Neural cell (in vitro differentiated cells): ENCODE measurements at regions not wholly inside any gene's neighbourhood (a gene's known extent, or its start where the extent isn't known, plus 50 kb on each side); places are given as distances from the start of the nearest gene placed in this dataset.

Experiments
- H2AFZ ChIP-seq: fragments of 200-600, 300-800 bp; sonication (generic), shearing (Covaris generic); 2 replicates; pipeline ENCODE4 v1.6.0; 2014; ENCODE audit warnings: low read depth, mild to moderate bottlenecking, antibody characterized with exemption, low read length, moderate library complexity
- H3F3A ChIP-seq: fragments of 200-600 bp; shearing (Covaris generic); 2 replicates; pipeline ENCODE4 v1.6.1; 2016; ENCODE audit warnings: mild to moderate bottlenecking, moderate library complexity, mixed read lengths, antibody characterized with exemption, low read length; ENCODE audit not compliant: insufficient read depth, poor library complexity, severe bottlenecking
- H3K27ac ChIP-seq: fragments of 200-600, 300-800 bp; sonication (generic), shearing (Covaris generic); 2 replicates; pipeline ENCODE4 v1.5.1; 2014; ENCODE audit warnings: mild to moderate bottlenecking, low read length, moderate library complexity
- H3K27me3 ChIP-seq: fragments of 300-800, 200-600 bp; sonication (generic), shearing (Covaris generic); 2 replicates; pipeline ENCODE4 v1.6.0; 2014; ENCODE audit warnings: mild to moderate bottlenecking, low read depth, low read length, moderate library complexity; ENCODE audit not compliant: insufficient read depth
- H3K36me3 ChIP-seq: fragments of 300-800, 200-600 bp; sonication (generic), shearing (Covaris generic); 2 replicates; pipeline ENCODE4 v1.5.1; 2014; ENCODE audit warnings: mild to moderate bottlenecking, antibody characterized with exemption, low read length, moderate library complexity; ENCODE audit not compliant: insufficient read depth
- H3K4me2 ChIP-seq: fragments of 300-800, 200-600 bp; sonication (generic), shearing (Covaris generic); 2 replicates; pipeline ENCODE4 v1.6.0; 2014; ENCODE audit warnings: mild to moderate bottlenecking, low read length
- H3K4me3 ChIP-seq: fragments of 300-800, 200-600 bp; sonication (generic), shearing (Covaris generic); 2 replicates; pipeline ENCODE4 v1.5.1; 2014; ENCODE audit warnings: mild to moderate bottlenecking, low read length, moderate library complexity
- H3K79me2 ChIP-seq: fragments of 200-600 bp; shearing (Covaris generic); replicated peaks from 2 replicates; pipeline ENCODE4 v1.6.0; 2014; ENCODE audit warnings: mild to moderate bottlenecking, low read length, moderate library complexity; ENCODE audit not compliant: insufficient read depth
- H3K9ac ChIP-seq: fragments of 300-800, 200-600 bp; sonication (generic), shearing (Covaris generic); 2 replicates; pipeline ENCODE4 v1.6.1; 2016; ENCODE audit warnings: mild to moderate bottlenecking, low read length, mixed read lengths
- H3K9me2 ChIP-seq: fragments of 200-600 bp; shearing (Covaris generic); 2 replicates; pipeline ENCODE4 v1.6.1; 2016; ENCODE audit warnings: mild to moderate bottlenecking, low read length, mixed read lengths; ENCODE audit not compliant: insufficient read depth
- H3K9me3 ChIP-seq: fragments of 200-600, 300-800 bp; sonication (generic), shearing (Covaris generic); 2 replicates; pipeline ENCODE4 v1.6.1; 2016; ENCODE audit warnings: mild to moderate bottlenecking, mixed run types, low read length, moderate library complexity, mixed read lengths
- H4K20me1 ChIP-seq: fragments of 200-600 bp; shearing (Covaris generic); 2 replicates; pipeline ENCODE4 v1.6.1; 2016; ENCODE audit warnings: mild to moderate bottlenecking, mixed run types; ENCODE audit not compliant: insufficient read depth
- EP300 ChIP-seq: fragments of 450-650 bp; conservative IDR thresholded peaks from 2 replicates; pipeline ENCODE4 v1.6.1; 2014; ENCODE audit warnings: antibody characterized with exemption, mild to moderate bottlenecking, moderate library complexity; ENCODE audit not compliant: poor library complexity, severe bottlenecking
- EZH2 ChIP-seq: fragments of 200-600, 300-800 bp; shearing (Covaris generic), sonication (generic); IDR thresholded peaks from 2 replicates; pipeline ENCODE4 v1.6.1; 2014; ENCODE audit warnings: antibody characterized with exemption, low read length, borderline replicate concordance, mild to moderate bottlenecking; ENCODE audit not compliant: insufficient read depth, poor library complexity, severe bottlenecking
- MXI1 ChIP-seq: fragments of 450-650 bp; conservative IDR thresholded peaks from 2 replicates; pipeline ENCODE4 v1.6.1; 2014; ENCODE audit warnings: antibody characterized with exemption, mild to moderate bottlenecking; ENCODE audit not compliant: poor library complexity, severe bottlenecking
- POLR2AphosphoS5 ChIP-seq: IDR thresholded peaks from 2 replicates; pipeline ENCODE4 v1.6.1; 2012
- RAD21 ChIP-seq: fragments of 450-650 bp; conservative IDR thresholded peaks from 2 replicates; pipeline ENCODE4 v1.6.1; 2014; ENCODE audit warnings: antibody characterized with exemption, mild to moderate bottlenecking, moderate library complexity
- SMC3 ChIP-seq: fragments of 450-650 bp; conservative IDR thresholded peaks from 2 replicates; pipeline ENCODE4 v1.6.1; 2014; ENCODE audit warnings: antibody characterized with exemption, mild to moderate bottlenecking, moderate library complexity; ENCODE audit not compliant: poor library complexity
- TAF1 ChIP-seq: IDR thresholded peaks from 2 replicates; pipeline ENCODE4 v1.6.1; 2012; ENCODE audit warnings: low read depth
- TF ChIP-seq, protein P1 (sequence below): fragments of 450-650 bp; IDR thresholded peaks from 2 replicates; pipeline ENCODE4 v1.5.1; 2014; ENCODE audit warnings: antibody characterized with exemption, mild to moderate bottlenecking, moderate library complexity; ENCODE audit not compliant: poor library complexity, severe bottlenecking
- TF ChIP-seq, protein P2 (sequence below): IDR thresholded peaks from 2 replicates; pipeline ENCODE4 v1.6.1; 2012; ENCODE audit warnings: borderline replicate concordance

DNA sequence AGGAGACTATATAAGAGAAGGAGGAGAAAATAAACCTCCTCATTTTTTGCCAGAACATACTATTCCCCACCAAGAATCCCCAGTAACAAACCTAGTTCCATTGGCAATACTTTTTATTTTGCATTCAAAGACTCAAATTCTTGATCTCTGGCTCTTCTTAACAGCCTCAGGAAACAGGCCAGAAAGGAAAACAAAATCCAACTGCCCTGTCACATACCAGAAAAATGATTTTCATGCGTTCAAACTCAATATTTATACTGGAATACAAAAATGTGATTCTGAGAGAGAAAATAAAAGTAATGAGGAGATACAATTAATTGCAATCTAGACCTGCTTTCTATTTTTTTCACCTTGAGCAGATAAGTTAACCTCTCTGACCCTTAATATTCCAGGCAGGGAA, 435.9 kb upstream of the AUTS2 start:
- no peaks in the 10 kb centered on the region for H3K36me3 ChIP-seq
- no peaks in the 10 kb centered on the region for H4K20me1 ChIP-seq
- no peak overlapping the region for H3K4me3 ChIP-seq
- no peak overlapping the region for H2AFZ ChIP-seq
- no peaks in the 10 kb centered on the region for H3K27me3 ChIP-seq
- no peak for TF ChIP-seq MXI1
- TF ChIP-seq SMC3: no peak
- no peak for TF ChIP-seq RAD21
- TF ChIP-seq EP300: no peak
- TF ChIP-seq, protein P1, sequence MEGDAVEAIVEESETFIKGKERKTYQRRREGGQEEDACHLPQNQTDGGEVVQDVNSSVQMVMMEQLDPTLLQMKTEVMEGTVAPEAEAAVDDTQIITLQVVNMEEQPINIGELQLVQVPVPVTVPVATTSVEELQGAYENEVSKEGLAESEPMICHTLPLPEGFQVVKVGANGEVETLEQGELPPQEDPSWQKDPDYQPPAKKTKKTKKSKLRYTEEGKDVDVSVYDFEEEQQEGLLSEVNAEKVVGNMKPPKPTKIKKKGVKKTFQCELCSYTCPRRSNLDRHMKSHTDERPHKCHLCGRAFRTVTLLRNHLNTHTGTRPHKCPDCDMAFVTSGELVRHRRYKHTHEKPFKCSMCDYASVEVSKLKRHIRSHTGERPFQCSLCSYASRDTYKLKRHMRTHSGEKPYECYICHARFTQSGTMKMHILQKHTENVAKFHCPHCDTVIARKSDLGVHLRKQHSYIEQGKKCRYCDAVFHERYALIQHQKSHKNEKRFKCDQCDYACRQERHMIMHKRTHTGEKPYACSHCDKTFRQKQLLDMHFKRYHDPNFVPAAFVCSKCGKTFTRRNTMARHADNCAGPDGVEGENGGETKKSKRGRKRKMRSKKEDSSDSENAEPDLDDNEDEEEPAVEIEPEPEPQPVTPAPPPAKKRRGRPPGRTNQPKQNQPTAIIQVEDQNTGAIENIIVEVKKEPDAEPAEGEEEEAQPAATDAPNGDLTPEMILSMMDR: no peak
- TF ChIP-seq EZH2: no peak
- TF ChIP-seq TAF1: no peak
- TF ChIP-seq, protein P2, sequence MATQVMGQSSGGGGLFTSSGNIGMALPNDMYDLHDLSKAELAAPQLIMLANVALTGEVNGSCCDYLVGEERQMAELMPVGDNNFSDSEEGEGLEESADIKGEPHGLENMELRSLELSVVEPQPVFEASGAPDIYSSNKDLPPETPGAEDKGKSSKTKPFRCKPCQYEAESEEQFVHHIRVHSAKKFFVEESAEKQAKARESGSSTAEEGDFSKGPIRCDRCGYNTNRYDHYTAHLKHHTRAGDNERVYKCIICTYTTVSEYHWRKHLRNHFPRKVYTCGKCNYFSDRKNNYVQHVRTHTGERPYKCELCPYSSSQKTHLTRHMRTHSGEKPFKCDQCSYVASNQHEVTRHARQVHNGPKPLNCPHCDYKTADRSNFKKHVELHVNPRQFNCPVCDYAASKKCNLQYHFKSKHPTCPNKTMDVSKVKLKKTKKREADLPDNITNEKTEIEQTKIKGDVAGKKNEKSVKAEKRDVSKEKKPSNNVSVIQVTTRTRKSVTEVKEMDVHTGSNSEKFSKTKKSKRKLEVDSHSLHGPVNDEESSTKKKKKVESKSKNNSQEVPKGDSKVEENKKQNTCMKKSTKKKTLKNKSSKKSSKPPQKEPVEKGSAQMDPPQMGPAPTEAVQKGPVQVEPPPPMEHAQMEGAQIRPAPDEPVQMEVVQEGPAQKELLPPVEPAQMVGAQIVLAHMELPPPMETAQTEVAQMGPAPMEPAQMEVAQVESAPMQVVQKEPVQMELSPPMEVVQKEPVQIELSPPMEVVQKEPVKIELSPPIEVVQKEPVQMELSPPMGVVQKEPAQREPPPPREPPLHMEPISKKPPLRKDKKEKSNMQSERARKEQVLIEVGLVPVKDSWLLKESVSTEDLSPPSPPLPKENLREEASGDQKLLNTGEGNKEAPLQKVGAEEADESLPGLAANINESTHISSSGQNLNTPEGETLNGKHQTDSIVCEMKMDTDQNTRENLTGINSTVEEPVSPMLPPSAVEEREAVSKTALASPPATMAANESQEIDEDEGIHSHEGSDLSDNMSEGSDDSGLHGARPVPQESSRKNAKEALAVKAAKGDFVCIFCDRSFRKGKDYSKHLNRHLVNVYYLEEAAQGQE: no peak
- no peaks in the 10 kb centered on the region for H3K79me2 ChIP-seq
- H3K9ac ChIP-seq: no peak overlapping the region
- no peak overlapping the region for H3K27ac ChIP-seq
- H3K9me3 ChIP-seq: no peaks in the 10 kb centered on the region
- H3F3A ChIP-seq: no peaks in the 10 kb centered on the region
- no peaks in the 10 kb centered on the region for H3K9me2 ChIP-seq
- H3K4me2 ChIP-seq: no peak overlapping the region

DNA sequence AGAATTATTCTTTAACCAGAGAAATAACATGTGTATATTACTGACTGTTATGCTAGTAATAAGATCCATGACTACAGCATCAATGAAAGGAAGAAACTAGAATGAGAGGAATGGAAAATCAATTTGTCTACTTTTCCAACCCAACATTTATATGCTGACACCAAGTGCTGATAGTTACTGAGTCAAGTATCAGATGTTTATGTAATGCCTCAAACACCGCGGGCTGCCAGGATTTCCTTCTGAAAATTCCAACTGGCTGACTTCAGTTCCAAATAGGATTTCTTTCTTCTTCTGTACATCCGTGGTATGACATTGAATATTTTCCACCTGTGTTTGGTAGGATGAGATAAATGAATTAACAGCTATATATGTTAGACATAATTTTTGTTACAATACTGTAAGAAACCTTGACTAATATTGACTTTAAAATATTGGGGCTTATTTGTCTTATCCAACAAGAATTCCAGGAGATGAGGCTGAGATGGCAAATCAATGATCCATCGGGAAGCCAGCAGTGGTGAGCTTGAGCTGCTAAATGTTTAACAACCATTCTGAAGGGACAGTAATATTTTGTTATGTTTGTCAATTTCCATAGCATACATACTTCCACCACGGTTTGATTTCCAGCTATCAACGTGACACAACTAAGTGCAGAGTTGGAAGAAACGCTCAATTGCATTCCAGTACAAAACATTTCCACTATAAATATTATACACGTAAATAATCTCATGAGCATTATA, 435.2 kb upstream of the AUTS2 start:
- no peaks in the 10 kb centered on the region for H3K36me3 ChIP-seq
- H2AFZ ChIP-seq: no peak overlapping the region
- H3F3A ChIP-seq: no peaks in the 10 kb centered on the region
- no peaks in the 10 kb centered on the region for H3K9me2 ChIP-seq
- no peaks in the 10 kb centered on the region for H3K27me3 ChIP-seq
- H3K9ac ChIP-seq: no peak overlapping the region
- H3K4me2 ChIP-seq: no peak overlapping the region
- no peaks in the 10 kb centered on the region for H3K79me2 ChIP-seq
- H4K20me1 ChIP-seq: no peaks in the 10 kb centered on the region
- no peak overlapping the region for H3K4me3 ChIP-seq
- H3K9me3 ChIP-seq: no peaks in the 10 kb centered on the region
- no peak for TF ChIP-seq TAF1
- TF ChIP-seq EZH2: no peak
- TF ChIP-seq SMC3: no peak
- TF ChIP-seq RAD21: no peak
- TF ChIP-seq, protein P2: no peak
- TF ChIP-seq EP300: no peak
- no peak for TF ChIP-seq MXI1
- TF ChIP-seq, protein P1: no peak
- no peak for TF ChIP-seq POLR2AphosphoS5
- H3K27ac ChIP-seq: no peak overlapping the region
